Glutamatergic neuron (in vitro differentiated cells): ENCODE measurements at regions not wholly inside any gene's neighbourhood (a gene's known extent, or its start where the extent isn't known, plus 50 kb on each side); places are given as distances from the start of the nearest gene placed in this dataset.
A peak's percentile ranks its signal among the peaks of the same experiment; 100 is the strongest.

Experiments
- DNase-seq: peaks from one replicate; pipeline ENCODE4 v3.0.0; 2022
- H3K27ac Mint-ChIP-seq: one replicate; pipeline ENCODE4 v1.8.0; 2020; ENCODE audit warnings: mild to moderate bottlenecking, mixed read lengths, inconsistent platforms; ENCODE audit not compliant: unreplicated experiment
- H3K27me3 Mint-ChIP-seq: one replicate; pipeline ENCODE4 v1.8.0; 2020; ENCODE audit warnings: mild to moderate bottlenecking, moderate library complexity, mixed read lengths, inconsistent platforms; ENCODE audit not compliant: unreplicated experiment
- H3K36me3 Mint-ChIP-seq: one replicate; pipeline ENCODE4 v1.8.0; 2020; ENCODE audit warnings: mild to moderate bottlenecking, mixed read lengths, inconsistent platforms; ENCODE audit not compliant: unreplicated experiment
- H3K4me1 Mint-ChIP-seq: one replicate; pipeline ENCODE4 v1.8.0; 2020; ENCODE audit warnings: mild to moderate bottlenecking, low read depth, mixed read lengths, inconsistent platforms; ENCODE audit not compliant: unreplicated experiment
- H3K4me3 Mint-ChIP-seq: one replicate; pipeline ENCODE4 v1.8.0; 2020; ENCODE audit warnings: mild to moderate bottlenecking, mixed read lengths, inconsistent platforms; ENCODE audit not compliant: unreplicated experiment
- H3K9me3 Mint-ChIP-seq: one replicate; pipeline ENCODE4 v1.8.0; 2020; ENCODE audit warnings: mild to moderate bottlenecking, moderate library complexity, mixed read lengths, inconsistent platforms; ENCODE audit not compliant: unreplicated experiment
- TF ChIP-seq, protein P1 (sequence below): fragments of 200-600 bp; sonication (generic); IDR thresholded peaks from one replicate; pipeline ENCODE4 v1.5.0; 2021; ENCODE audit not compliant: partially characterized antibody, unreplicated experiment

DNA sequence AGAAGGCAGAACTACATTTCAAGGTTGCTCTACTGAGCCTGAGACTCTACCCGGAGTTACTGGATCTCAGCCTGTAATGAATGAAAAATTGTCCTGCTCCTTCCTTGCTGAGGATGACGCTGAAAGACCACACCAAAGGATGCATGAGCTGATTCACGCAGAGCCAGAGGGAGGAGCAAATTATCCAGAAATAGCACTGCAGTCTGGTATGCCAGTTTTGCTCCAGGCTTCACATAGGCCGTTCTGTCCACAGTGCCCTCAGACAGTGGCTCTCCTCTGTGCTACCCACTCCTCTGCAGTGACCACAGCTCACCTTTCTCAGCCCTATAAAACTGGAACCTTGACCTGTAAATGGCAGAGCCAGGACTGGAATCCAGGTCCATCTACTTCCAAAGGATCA, 79.3 kb upstream of the GALNT18 start:
- Mint-ChIP-seq H3K9me3 (no peaks in the 10 kb centered on the region), H3K27ac (no peak overlapping the region), H3K4me1 (peaks cover 7% of the 10 kb centered on the region), H3K36me3 (peaks cover 1% of the 10 kb centered on the region), H3K27me3 (no peaks in the 10 kb centered on the region), H3K4me3 (no peak overlapping the region)
- TF ChIP-seq, protein P1, sequence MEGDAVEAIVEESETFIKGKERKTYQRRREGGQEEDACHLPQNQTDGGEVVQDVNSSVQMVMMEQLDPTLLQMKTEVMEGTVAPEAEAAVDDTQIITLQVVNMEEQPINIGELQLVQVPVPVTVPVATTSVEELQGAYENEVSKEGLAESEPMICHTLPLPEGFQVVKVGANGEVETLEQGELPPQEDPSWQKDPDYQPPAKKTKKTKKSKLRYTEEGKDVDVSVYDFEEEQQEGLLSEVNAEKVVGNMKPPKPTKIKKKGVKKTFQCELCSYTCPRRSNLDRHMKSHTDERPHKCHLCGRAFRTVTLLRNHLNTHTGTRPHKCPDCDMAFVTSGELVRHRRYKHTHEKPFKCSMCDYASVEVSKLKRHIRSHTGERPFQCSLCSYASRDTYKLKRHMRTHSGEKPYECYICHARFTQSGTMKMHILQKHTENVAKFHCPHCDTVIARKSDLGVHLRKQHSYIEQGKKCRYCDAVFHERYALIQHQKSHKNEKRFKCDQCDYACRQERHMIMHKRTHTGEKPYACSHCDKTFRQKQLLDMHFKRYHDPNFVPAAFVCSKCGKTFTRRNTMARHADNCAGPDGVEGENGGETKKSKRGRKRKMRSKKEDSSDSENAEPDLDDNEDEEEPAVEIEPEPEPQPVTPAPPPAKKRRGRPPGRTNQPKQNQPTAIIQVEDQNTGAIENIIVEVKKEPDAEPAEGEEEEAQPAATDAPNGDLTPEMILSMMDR: no peak
- no peak for DNase-seq

DNA sequence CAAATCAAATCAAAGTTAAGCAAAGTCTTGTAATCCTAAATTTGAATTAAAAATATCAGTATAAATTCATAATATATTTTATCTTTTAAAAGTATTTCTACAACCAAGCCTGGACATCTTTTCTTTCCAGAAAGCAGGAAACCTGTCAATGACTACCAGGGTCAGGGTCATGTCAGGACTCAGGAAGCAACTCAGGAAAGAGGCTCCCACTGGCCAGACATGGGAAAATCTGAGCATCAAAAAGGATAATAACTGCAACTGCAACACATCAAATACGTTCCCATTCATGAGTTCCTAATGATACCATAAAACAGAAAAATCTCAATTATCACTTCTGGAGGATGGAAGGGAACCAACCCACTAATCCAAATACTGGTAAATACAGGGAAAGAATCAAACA, 76.0 kb upstream of the GALNT18 start:
- Mint-ChIP-seq H3K27ac (no peak overlapping the region), H3K36me3 (peaks cover 13% of the 10 kb centered on the region), H3K27me3 (peaks cover 1% of the 10 kb centered on the region), H3K4me1 (peaks cover 3% of the 10 kb centered on the region), H3K9me3 (peaks cover 2% of the 10 kb centered on the region), H3K4me3 (no peak overlapping the region)
- no peak for DNase-seq
- TF ChIP-seq, protein P1: no peak

DNA sequence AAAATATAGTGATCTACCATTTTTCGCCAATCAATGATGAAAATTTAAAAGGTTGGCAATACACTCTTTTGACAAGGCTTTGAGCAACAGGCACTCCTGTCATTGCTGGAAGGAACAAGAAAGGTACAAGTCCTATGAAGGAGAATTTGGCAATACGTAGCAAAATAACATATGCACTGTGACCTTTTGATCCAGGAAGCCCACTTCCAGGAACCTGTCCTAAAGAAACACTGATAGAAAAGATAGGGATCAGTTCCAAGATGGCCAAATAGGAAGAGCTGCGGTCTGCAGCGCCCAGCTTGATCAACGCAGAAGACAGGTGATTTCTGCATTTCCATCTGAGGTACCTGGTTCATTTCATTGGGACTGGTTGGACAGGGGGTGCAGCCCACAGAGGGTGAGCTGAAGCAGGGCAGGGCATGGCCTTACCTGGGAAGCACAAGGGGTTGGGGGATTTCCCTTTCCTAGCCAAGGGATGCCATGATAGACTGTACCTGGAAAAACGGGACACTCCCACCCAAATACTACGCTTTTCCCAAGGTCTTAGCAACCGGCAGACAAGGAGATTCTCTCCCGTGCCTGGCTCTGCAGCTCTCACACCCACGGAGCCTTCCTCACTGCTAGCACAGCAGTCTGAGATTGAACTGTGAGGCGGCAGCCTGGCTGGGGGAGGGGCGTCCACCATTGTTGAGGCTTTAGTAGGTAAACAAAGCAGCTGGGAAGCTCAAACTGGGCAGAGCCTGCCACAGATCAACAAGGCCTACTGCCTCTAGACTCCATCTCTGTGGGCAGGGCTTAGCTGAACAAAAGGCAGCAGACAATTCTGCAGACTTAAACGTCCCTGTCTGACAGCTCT, 69.7 kb upstream of the GALNT18 start:
- peaks cover 8% of the 10 kb centered on the region for H3K9me3 Mint-ChIP-seq
- H3K27me3 Mint-ChIP-seq: peaks cover 1% of the 10 kb centered on the region
- peaks cover 16% of the 10 kb centered on the region for H3K36me3 Mint-ChIP-seq
- TF ChIP-seq, protein P1: no peak
- peak; percentile 47 for DNase-seq
- H3K4me1 Mint-ChIP-seq: peaks cover 6% of the 10 kb centered on the region
- H3K4me3 Mint-ChIP-seq: no peak overlapping the region
- H3K27ac Mint-ChIP-seq: peak overlapping the region; percentile 88

DNA sequence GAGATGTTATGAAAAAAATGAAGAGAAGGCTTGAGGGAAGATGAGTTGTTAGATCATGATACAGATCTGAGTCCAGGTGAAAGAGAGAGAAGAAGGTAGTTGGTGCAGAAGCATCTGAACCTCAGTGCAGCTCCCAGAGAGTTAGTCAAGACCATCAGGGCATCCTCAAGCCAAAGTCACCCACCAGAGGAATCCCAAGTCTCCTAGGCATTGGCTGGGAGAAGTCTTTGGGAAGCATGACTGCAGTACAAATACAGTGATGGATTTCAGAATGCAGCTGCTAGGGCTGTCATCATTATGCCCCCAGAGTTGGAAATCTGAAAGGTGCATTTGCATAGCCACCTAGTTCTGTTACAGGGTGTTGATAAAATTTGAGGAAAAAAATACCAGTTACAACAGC, 59.7 kb upstream of the GALNT18 start:
- Mint-ChIP-seq H3K27ac (no peak overlapping the region), H3K4me3 (no peak overlapping the region), H3K27me3 (peaks cover 2% of the 10 kb centered on the region), H3K9me3 (no peaks in the 10 kb centered on the region), H3K4me1 (no peaks in the 10 kb centered on the region), H3K36me3 (no peaks in the 10 kb centered on the region)
- TF ChIP-seq, protein P1: no peak
- no peak for DNase-seq

DNA sequence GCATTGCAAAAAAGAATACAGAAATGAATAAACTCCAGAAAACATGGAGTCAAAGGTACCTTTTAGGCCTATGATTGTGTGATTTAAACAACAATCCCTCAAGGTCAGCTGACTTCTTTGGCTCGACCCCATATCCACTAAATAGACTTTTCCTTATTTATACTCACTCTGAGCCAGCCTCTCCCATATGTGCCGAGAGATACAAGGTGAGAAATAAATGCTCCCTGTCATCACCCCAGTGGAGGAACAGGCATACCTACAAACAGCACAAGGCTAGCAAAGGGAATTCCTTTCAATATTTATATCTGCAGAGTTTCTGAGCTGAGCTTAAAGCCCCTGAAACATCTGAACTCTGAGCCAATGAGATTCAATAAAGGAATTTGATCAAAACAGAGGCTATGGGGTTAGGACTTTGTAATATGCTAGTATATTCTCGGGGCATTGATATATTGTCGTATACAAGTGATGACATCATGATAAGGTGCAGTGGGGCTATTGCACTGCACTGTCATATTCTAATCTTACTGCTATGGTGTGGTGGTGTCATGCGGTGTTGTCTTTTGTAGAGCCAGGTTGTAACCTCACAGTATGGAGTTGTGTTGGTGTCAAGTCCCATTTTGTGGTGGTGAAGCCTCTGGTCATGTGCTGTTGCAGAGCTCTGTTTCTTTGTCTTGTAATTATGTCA, 56.0 kb upstream of the GALNT18 start:
- no peaks in the 10 kb centered on the region for H3K36me3 Mint-ChIP-seq
- no peak for DNase-seq
- no peak overlapping the region for H3K4me3 Mint-ChIP-seq
- TF ChIP-seq, protein P1: no peak
- H3K27ac Mint-ChIP-seq: no peak overlapping the region
- no peaks in the 10 kb centered on the region for H3K9me3 Mint-ChIP-seq
- peaks cover 3% of the 10 kb centered on the region for H3K27me3 Mint-ChIP-seq
- peaks cover 4% of the 10 kb centered on the region for H3K4me1 Mint-ChIP-seq
